HepG2 (cell line): ENCODE measurements at regions not wholly inside any gene's neighbourhood (a gene's known extent, or its start where the extent isn't known, plus 50 kb on each side); places are given as distances from the start of the nearest gene placed in this dataset.
"Not testable (repeated sequence)": the region's sequence is repeated elsewhere in the genome, so short reads cannot be mapped to it uniquely, and the experiment has no call there.

Source experiments
- ATAC-seq: fragments of 200-7000 bp; cut with Tn5 transposase; 3 replicates; pipeline ENCODE4 v1.9.1; 2020; ENCODE audit warnings: mild to moderate bottlenecking, moderate library complexity
- BruUV-seq: library from RNA; stranded (reverse); fragments of 400-500 nt; replicated peaks from 2 replicates; lab custom pipeline; 2021; lab: Mats Ljungman, UMichigan
- CTCF ChIA-PET: fragments of 300-600 bp; formaldehyde crosslinking; extraction: SDS; loops from one replicate; lab custom pipeline; 2021; ENCODE audit warnings: low total read pairs, inconsistent platforms, low intra/inter-chr PET ratio; lab: Yijun Ruan, JAX
- POLR2A ChIA-PET: fragments of 350-600 bp; sonication (Branson Sonifier 250); formaldehyde crosslinking; loops from one replicate; lab custom pipeline; 2020; ENCODE audit warnings: antibody characterized with exemption, inconsistent platforms; lab: Yijun Ruan, JAX
- DNase-seq: peaks from one replicate; pipeline ENCODE4 v3.0.0-alpha.2; 2015; ENCODE audit warnings: low spot score
- FAIRE-seq: peaks from 3 replicates; lab custom pipeline; 2011; peaks lifted over from hg19 to GRCh38; lab: Jason Lieb, UNC
- H2AFZ ChIP-seq: one replicate; pipeline ENCODE4 v1.6.1; 2011; ENCODE audit warnings: low read length, inconsistent platforms
- H3K27ac ChIP-seq: fragments of 300-600 bp; 3 replicates; pipeline ENCODE4 v1.8.0; 2011; ENCODE audit warnings: mixed run types, mild to moderate bottlenecking, mixed read lengths, low read length, inconsistent platforms; ENCODE audit not compliant: insufficient read depth; ENCODE audit errors: extremely low read length
- H3K27me3 ChIP-seq, 2 experiments: fragments of 200-600 bp in 1 of 2; 2 replicates in 1 of 2; 3 replicates in 1 of 2; pipeline versions ENCODE4 v1.6.0 to v1.8.0; 2011; ENCODE audit warnings: low read length in 2 of 2, mild to moderate bottlenecking in 2 of 2, moderate library complexity in 2 of 2, inconsistent platforms in 1 of 2; ENCODE audit not compliant: insufficient read depth in 2 of 2, control insufficient read depth in 1 of 2
- H3K36me3 ChIP-seq, 2 experiments: fragments of 200-600 bp in 1 of 2; replicated peaks in 1 of 2; 2 replicates in 1 of 2; 3 replicates in 1 of 2; pipeline versions ENCODE4 v1.5.1 to v1.8.0; 2011; ENCODE audit warnings: low read length in 2 of 2, inconsistent platforms in 1 of 2; ENCODE audit not compliant: insufficient read depth in 2 of 2, control insufficient read depth in 1 of 2
- H3K4me1 ChIP-seq: 2 replicates; pipeline ENCODE4 v1.5.1; 2012; ENCODE audit warnings: low read length, inconsistent platforms; ENCODE audit not compliant: insufficient read depth
- H3K4me2 ChIP-seq: 2 replicates; pipeline ENCODE4 v1.6.0; 2011; ENCODE audit warnings: low read depth, low read length, inconsistent platforms
- H3K4me3 ChIP-seq, 3 experiments: fragments of 200-600 bp in 1 of 3; sonication (generic), shearing (Covaris generic) in 1 of 3; replicated peaks in 1 of 3; 2 replicates each; pipeline ENCODE4 v1.5.1; 2011 to 2016; ENCODE audit warnings: low read length in 3 of 3, inconsistent platforms in 2 of 3, low read depth in 2 of 3, mild to moderate bottlenecking in 2 of 3, control low read depth in 1 of 3, mixed read lengths in 1 of 3; ENCODE audit not compliant: insufficient read depth in 1 of 3
- H3K79me2 ChIP-seq: one replicate; pipeline ENCODE4 v1.6.1; 2011; ENCODE audit warnings: low read length, inconsistent platforms; ENCODE audit not compliant: insufficient read depth
- H3K9ac ChIP-seq: 2 replicates; pipeline ENCODE4 v1.6.0; 2011; ENCODE audit warnings: mild to moderate bottlenecking, low read depth, low read length, inconsistent platforms; ENCODE audit not compliant: insufficient read depth
- H3K9me3 ChIP-seq: 2 replicates; pipeline ENCODE4 v1.5.1; 2012; ENCODE audit warnings: mild to moderate bottlenecking, low read length
- H4K20me1 ChIP-seq: 2 replicates; pipeline ENCODE4 v1.6.0; 2011; ENCODE audit warnings: inconsistent platforms, mild to moderate bottlenecking, low read length, moderate library complexity; ENCODE audit not compliant: insufficient read depth
- DPF2 ChIP-seq: sonication (generic); formaldehyde crosslinking; IDR thresholded peaks from 2 replicates; pipeline ENCODE4 v1.4.0; 2020; ENCODE audit warnings: mild to moderate bottlenecking, low read depth, missing genetic modification reagents, borderline replicate concordance
- HIVEP1 ChIP-seq: sonication (generic); formaldehyde crosslinking; IDR thresholded peaks from 2 replicates; pipeline ENCODE4 v1.4.0; 2020; ENCODE audit warnings: mild to moderate bottlenecking, missing genetic modification reagents
- HNRNPH1 ChIP-seq: fragments of 200-400 bp; formaldehyde crosslinking; optimal IDR thresholded peaks from 2 replicates; pipeline ENCODE3; 2017; ENCODE audit warnings: mild to moderate bottlenecking, low read depth, low read length
- HNRNPL ChIP-seq: fragments of 200-400 bp; formaldehyde crosslinking; IDR thresholded peaks from 2 replicates; pipeline ENCODE4 v1.6.1; 2017; ENCODE audit warnings: mild to moderate bottlenecking, low read depth, low read length
- NRL ChIP-seq: sonication (generic); formaldehyde crosslinking; IDR thresholded peaks from 2 replicates; pipeline ENCODE4 v1.5.0; 2020; ENCODE audit warnings: missing genetic modification reagents, mild to moderate bottlenecking, moderate library complexity, borderline replicate concordance
- SMARCC2 ChIP-seq: fragments of 450-650 bp; IDR thresholded peaks from 2 replicates; pipeline ENCODE4 v1.6.1; 2017; ENCODE audit warnings: antibody characterized with exemption, mild to moderate bottlenecking
- SP140L ChIP-seq: sonication (generic); formaldehyde crosslinking; IDR thresholded peaks from 2 replicates; pipeline ENCODE4 v1.4.0; 2020; ENCODE audit warnings: missing genetic modification reagents, borderline replicate concordance
- SP5 ChIP-seq: IDR thresholded peaks from 2 replicates; pipeline ENCODE4 v1.6.1; 2016; ENCODE audit warnings: low read depth, borderline replicate concordance
- ZBTB34 ChIP-seq: sonication (generic); formaldehyde crosslinking; IDR thresholded peaks from 2 replicates; pipeline ENCODE4 v1.8.0; 2022; ENCODE audit warnings: mild to moderate bottlenecking, missing genetic modification reagents
- ZNF292 ChIP-seq: sonication (generic); formaldehyde crosslinking; IDR thresholded peaks from 2 replicates; pipeline ENCODE4 v1.8.1; 2022; ENCODE audit warnings: mild to moderate bottlenecking, low read depth, missing genetic modification reagents, borderline replicate concordance
- ZNF34 ChIP-seq: sonication (generic); formaldehyde crosslinking; IDR thresholded peaks from 2 replicates; pipeline ENCODE4 v1.4.0; 2020; ENCODE audit warnings: mild to moderate bottlenecking, missing genetic modification reagents, borderline replicate concordance
- ZNF737 ChIP-seq: sonication (generic); formaldehyde crosslinking; IDR thresholded peaks from 2 replicates; pipeline ENCODE4 v1.5.0; 2020; ENCODE audit warnings: missing genetic modification reagents, mild to moderate bottlenecking, borderline replicate concordance
- WGBS: methylation state at CpG from one replicate; pipeline ENCODE4 v1.1.6; 2017; ENCODE audit warnings: low lambda C conversion rate; 5-methylcytosine and 5-hydroxymethylcytosine counted together
- in situ Hi-C: cut with HindIII; loops from 2 replicates; pipeline ENCODE4 v1.10.0; 2017; ENCODE audit warnings: low pct_unique_long_range_greater_than_20kb; ENCODE audit not compliant: extremely low pct_ligation_motif_present
- intact Hi-C: fragments of 100-400 bp; cut with micrococcal nuclease; formaldehyde crosslinking; loops from one replicate; pipeline ENCODE4 v1.10.0; 2022; ENCODE audit not compliant: unreplicated experiment

GRCh38 chr2:49753344-49753985 lies 599.1 kb upstream of the FSHR start:
- H3K4me1 ChIP-seq = no peaks in the 10 kb centered on the region
- no peaks in the 10 kb centered on the region for H3K36me3 ChIP-seq
- in situ Hi-C loops (no loop called here), intact Hi-C loops (no loop called here)
- H3K27me3 ChIP-seq = no peaks in the 10 kb centered on the region
- no peak overlapping the region for H3K4me3 ChIP-seq
- ChIA-PET CTCF (no interaction called here), POLR2A (no interaction called here)
- ATAC-seq (no peak), FAIRE-seq (no peak), DNase-seq (peak; percentile 13)
- H3K79me2 ChIP-seq = no peaks in the 10 kb centered on the region
- H3K4me2 ChIP-seq = no peak overlapping the region
- no TSS peak for BruUV-seq
- no peak overlapping the region for H2AFZ ChIP-seq
- H3K9me3 ChIP-seq = no peaks in the 10 kb centered on the region
- no peak for TF ChIP-seq ZNF34 (CRISPR knock-in tag)
- TF ChIP-seq HIVEP1 (CRISPR knock-in tag) = no peak
- no peak for TF ChIP-seq NRL (CRISPR knock-in tag)
- no peak for TF ChIP-seq SP5
- no peak for TF ChIP-seq HNRNPH1
- TF ChIP-seq ZNF737 (CRISPR knock-in tag) = no peak
- no peak for TF ChIP-seq DPF2 (CRISPR knock-in tag)
- TF ChIP-seq SP140L (CRISPR knock-in tag) = no peak
- no peak for TF ChIP-seq ZNF292
- TF ChIP-seq HNRNPL = no peak
- WGBS = 3% methylated on average over 8 of the region's 8 CpGs
- H3K27ac ChIP-seq = no peak overlapping the region
- no peak overlapping the region for H3K9ac ChIP-seq
- no peaks in the 10 kb centered on the region for H4K20me1 ChIP-seq

- no peaks in the 10 kb centered on the region for H3K27me3 ChIP-seq
- H3K79me2 ChIP-seq = no peaks in the 10 kb centered on the region
- no peak overlapping the region for H2AFZ ChIP-seq
- 2% methylated on average over 2 of the region's 2 CpGs for WGBS
- no peak overlapping the region for H3K4me2 ChIP-seq
- intact Hi-C loops (loop anchor here (10.0 kb wide), 1 partner anchor 1287 kb away; no protein-coding TSS in a partner anchor), in situ Hi-C loops (no loop called here)
- no TSS peak for BruUV-seq
- H3K27ac ChIP-seq = no peak overlapping the region
- ATAC-seq (no peak), FAIRE-seq (no peak), DNase-seq (no peak)
- TF ChIP-seq SMARCC2 (no peak), ZBTB34 (CRISPR knock-in tag) (no peak)
- no peak overlapping the region for H3K9ac ChIP-seq
- POLR2A ChIA-PET = no interaction called here
- no peak overlapping the region for H3K4me3 ChIP-seq
- H3K36me3 ChIP-seq = no peaks in the 10 kb centered on the region
- no peaks in the 10 kb centered on the region for H4K20me1 ChIP-seq
- H3K9me3 ChIP-seq = peaks cover 10% of the 10 kb centered on the region; the same call in 1 of the 2 replicates
- H3K4me1 ChIP-seq = no peaks in the 10 kb centered on the region
- CTCF ChIA-PET = no interaction called here
These were observed 583.3 kb upstream of the FSHR start for GRCh38 chr2:49737606-49738005.

- H3K27me3 ChIP-seq, in situ Hi-C loops, H3K4me3 ChIP-seq, ATAC-seq, H3K4me2 ChIP-seq, POLR2A ChIA-PET, H3K36me3 ChIP-seq, DNase-seq, H2AFZ ChIP-seq, CTCF ChIA-PET, FAIRE-seq, H3K9ac ChIP-seq, H4K20me1 ChIP-seq, H3K27ac ChIP-seq, BruUV-seq, H3K79me2 ChIP-seq, H3K4me1 ChIP-seq: not testable (repeated sequence)
- whole genome bisulfite sequencing = 7% methylated on average over 4 of the region's 4 CpGs
- intact Hi-C loops = loop anchor here (10.0 kb wide), 1 partner anchor 1292 kb away; no protein-coding TSS in a partner anchor
- peaks cover 33% of the 10 kb centered on the region for H3K9me3 ChIP-seq
These were observed 578.6 kb upstream of the FSHR start for GRCh38 chr2:49732924-49733323.
